ENCODE measurements at regions not wholly inside any gene's neighbourhood (a gene's known extent, or its start where the extent isn't known, plus 50 kb on each side); places are given as distances from the start of the nearest gene placed in this dataset.

DNA sequence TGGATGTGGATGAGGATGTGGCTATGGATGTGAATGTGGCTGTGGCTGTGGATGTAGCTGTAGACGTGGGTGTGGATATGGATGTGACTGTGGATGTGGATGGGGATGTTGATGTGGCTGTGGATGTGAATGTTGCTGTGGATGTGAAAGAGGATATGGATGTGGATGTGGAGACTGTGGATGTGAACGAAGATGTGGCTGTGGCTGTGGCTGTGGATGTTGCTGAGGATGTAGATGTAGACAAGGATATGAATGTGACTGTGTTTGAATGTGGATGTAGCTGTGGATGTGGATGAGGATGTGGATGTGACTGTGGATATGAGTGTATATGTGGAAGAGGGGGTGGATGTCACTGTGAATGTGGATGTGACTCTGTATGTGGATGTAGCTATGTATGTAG is 884.6 kb upstream of the CHAC2 start:
- Mint-ChIP-seq H3K27me3 (no peaks in the 10 kb centered on the region), H3K4me1 (ENCODE audit: low read depth) (no peaks in the 10 kb centered on the region), H3K4me3 (no peak overlapping the region), H3K9me3 (no peaks in the 10 kb centered on the region), H3K27ac (no peak overlapping the region), H3K36me3 (ENCODE audit: low read depth) (no peaks in the 10 kb centered on the region)
- intact Hi-C loops (cut with micrococcal nuclease): no loop called here

DNA sequence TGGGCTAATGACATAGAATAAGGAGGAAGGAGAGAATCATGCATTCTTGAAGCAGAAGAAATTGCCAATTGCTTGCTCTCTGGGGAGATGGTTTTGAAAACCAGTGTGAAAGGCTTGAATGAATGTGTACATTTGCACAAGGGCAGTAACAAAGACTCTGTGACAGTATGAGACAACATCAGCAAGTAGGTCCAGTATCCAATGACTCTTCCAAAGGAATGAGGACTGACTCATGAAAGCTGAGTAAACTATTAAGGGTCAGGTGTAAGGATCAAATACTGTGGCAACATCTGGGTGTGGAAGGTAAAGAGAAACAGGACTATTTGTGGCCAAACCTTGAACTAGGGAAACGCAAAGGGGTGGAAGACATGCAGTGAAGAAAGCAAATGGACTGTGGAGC is 886.0 kb upstream of the CHAC2 start:
- H3K9me3 Mint-ChIP-seq: no peaks in the 10 kb centered on the region
- no peaks in the 10 kb centered on the region for H3K4me1 Mint-ChIP-seq (ENCODE audit: low read depth)
- H3K36me3 Mint-ChIP-seq (ENCODE audit: low read depth): no peaks in the 10 kb centered on the region
- no peak overlapping the region for H3K4me3 Mint-ChIP-seq
- intact Hi-C loops (cut with micrococcal nuclease): no loop called here
- H3K27me3 Mint-ChIP-seq: no peaks in the 10 kb centered on the region
- H3K27ac Mint-ChIP-seq: no peak overlapping the region

DNA sequence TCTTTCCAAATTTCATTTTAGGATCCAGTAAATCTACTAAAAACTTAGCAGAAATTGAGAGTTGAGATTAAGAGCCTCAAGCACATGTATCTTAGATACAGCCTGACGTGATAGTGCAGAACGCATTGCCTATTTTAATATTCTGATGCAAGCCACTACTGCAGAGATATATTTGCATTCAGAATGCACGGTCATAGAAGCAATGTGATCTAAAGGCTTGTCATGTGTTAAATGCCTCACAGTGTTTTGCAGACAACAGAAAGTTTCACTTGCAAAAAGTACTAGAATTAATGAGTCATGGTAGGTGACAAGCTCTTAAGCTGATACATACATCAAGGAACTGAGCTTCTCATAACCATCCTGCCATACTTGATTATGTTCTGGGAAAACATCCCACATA is 886.7 kb upstream of the CHAC2 start:
- no peak overlapping the region for H3K27ac Mint-ChIP-seq
- H3K4me1 Mint-ChIP-seq (ENCODE audit: low read depth): no peaks in the 10 kb centered on the region
- no peak overlapping the region for H3K4me3 Mint-ChIP-seq
- H3K27me3 Mint-ChIP-seq: no peaks in the 10 kb centered on the region
- intact Hi-C loops (cut with micrococcal nuclease): no loop called here
- H3K36me3 Mint-ChIP-seq (ENCODE audit: low read depth): no peaks in the 10 kb centered on the region
- H3K9me3 Mint-ChIP-seq: no peaks in the 10 kb centered on the region

DNA sequence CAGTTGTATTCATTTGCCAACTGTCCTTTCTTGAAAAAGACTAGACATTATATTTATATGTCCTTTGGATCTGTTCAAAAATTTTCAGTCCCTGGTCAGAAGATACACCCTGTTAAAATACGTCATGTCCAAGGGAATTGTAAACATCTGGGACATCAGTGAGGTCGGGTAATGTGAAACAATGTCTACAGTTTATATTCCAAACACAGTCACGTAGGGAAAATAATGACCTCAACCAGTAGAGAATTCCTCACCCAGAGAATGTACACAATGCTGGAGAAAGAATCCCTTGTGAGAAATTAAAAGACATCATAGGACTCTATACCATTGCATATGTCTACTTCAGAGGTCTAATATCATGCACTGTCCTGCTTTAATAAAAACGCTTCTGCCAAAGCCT is 888.0 kb upstream of the CHAC2 start:
- Mint-ChIP-seq H3K4me3 (no peak overlapping the region), H3K27ac (no peak overlapping the region), H3K9me3 (no peaks in the 10 kb centered on the region), H3K27me3 (no peaks in the 10 kb centered on the region), H3K36me3 (ENCODE audit: low read depth) (no peaks in the 10 kb centered on the region), H3K4me1 (ENCODE audit: low read depth) (no peaks in the 10 kb centered on the region)
- intact Hi-C loops (cut with micrococcal nuclease): no loop called here

DNA sequence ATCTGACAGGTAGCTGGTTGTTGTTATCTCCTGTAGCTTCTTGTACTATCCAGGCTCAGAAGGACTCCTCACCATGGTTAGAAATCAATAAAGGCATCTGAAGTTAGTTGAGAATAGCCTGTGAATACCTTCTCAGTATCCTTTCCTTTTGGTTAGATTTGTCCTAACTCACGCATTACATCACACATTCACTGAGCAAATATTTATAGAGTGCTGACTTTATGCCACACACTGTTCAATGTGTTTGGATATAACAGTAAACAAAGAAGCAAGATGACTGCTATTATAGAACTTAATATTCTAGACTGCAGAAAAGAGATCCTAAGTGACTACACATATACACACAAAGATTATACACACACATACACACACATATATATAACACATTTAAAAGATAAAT is 889.9 kb upstream of the CHAC2 start:
- Mint-ChIP-seq H3K4me1 (ENCODE audit: low read depth) (no peaks in the 10 kb centered on the region), H3K27me3 (no peaks in the 10 kb centered on the region), H3K36me3 (ENCODE audit: low read depth) (no peaks in the 10 kb centered on the region), H3K27ac (no peak overlapping the region), H3K4me3 (no peak overlapping the region), H3K9me3 (no peaks in the 10 kb centered on the region)
- intact Hi-C loops (cut with micrococcal nuclease): no loop called here

DNA sequence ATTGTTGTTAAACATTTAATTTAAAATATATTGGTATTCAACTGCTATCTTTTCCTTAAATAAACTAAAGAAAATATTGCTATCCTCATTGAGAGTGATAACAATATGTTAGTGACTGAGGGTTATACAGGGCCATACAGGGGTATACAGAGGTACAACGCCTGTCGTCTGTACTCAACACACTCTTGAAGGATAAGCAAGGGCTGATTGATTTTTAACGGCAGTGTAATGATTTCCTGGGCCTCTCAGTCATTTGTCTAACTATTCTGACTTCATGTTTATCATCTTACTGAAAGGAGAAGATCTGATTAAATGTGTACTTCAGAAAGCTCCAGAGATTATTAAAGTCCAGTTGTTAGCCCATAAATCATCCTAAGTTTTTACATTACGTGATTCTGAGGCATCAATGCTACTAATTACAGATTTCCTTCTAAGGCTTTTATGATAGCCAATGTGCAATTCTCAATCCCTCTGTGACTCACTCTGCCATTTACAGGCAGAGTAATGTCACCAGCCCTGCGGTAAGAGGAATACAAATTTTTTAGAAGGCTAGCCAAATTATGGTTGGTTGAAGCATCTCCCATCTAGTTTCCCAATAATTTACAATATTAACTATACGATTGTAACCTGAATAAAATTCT is 893.0 kb upstream of the CHAC2 start:
- Mint-ChIP-seq H3K4me3 (no peak overlapping the region), H3K9me3 (peaks cover 9% of the 10 kb centered on the region), H3K27me3 (no peaks in the 10 kb centered on the region), H3K27ac (no peak overlapping the region), H3K4me1 (ENCODE audit: low read depth) (no peaks in the 10 kb centered on the region), H3K36me3 (ENCODE audit: low read depth) (no peaks in the 10 kb centered on the region)
- intact Hi-C loops (cut with micrococcal nuclease): no loop called here

DNA sequence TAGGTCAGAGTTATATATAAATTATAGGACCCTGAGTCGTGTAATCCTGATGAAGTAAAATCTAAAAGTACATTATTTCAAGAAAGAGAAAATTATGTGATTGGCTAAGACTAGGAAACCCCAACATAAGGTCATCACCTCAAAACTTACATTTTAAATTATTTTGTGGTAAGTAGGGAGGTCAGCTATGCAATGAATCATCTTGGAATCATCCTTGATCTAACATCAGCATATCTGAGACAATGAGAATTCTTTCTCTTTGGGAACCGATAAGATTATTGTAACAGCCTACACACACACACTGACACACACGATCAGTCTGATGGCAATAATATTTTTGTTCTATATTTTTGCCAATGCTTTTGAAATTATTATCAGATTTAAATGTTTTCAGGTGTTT is 904.8 kb upstream of the CHAC2 start:
- Mint-ChIP-seq H3K27me3 (no peaks in the 10 kb centered on the region), H3K36me3 (ENCODE audit: low read depth) (no peaks in the 10 kb centered on the region), H3K27ac (no peak overlapping the region), H3K4me1 (ENCODE audit: low read depth) (no peaks in the 10 kb centered on the region), H3K4me3 (no peak overlapping the region), H3K9me3 (no peaks in the 10 kb centered on the region)
- intact Hi-C loops (cut with micrococcal nuclease): no loop called here

DNA sequence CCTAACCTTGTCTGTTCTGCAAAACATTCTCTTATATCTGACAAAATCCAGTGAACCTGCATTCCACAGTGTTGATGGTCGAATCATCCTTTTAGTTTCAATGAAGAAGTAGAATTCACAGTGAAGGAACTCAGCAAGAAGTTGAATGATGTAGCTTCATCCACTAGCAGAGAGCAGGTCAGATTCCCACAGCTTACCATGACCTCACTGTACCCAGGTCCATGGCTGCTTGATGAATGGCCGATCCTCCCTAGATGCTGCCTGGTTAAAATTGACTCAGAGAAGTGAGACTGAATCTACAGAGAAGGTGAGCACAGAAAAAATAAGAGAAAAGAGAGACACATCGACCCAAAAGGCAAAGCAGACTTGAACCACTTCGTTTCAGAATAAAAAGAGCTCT is 906.0 kb upstream of the CHAC2 start:
- peaks cover 3% of the 10 kb centered on the region for H3K9me3 Mint-ChIP-seq
- H3K27me3 Mint-ChIP-seq: no peaks in the 10 kb centered on the region
- no peak overlapping the region for H3K27ac Mint-ChIP-seq
- no peaks in the 10 kb centered on the region for H3K4me1 Mint-ChIP-seq (ENCODE audit: low read depth)
- intact Hi-C loops (cut with micrococcal nuclease): no loop called here
- H3K4me3 Mint-ChIP-seq: no peak overlapping the region
- H3K36me3 Mint-ChIP-seq (ENCODE audit: low read depth): no peaks in the 10 kb centered on the region

DNA sequence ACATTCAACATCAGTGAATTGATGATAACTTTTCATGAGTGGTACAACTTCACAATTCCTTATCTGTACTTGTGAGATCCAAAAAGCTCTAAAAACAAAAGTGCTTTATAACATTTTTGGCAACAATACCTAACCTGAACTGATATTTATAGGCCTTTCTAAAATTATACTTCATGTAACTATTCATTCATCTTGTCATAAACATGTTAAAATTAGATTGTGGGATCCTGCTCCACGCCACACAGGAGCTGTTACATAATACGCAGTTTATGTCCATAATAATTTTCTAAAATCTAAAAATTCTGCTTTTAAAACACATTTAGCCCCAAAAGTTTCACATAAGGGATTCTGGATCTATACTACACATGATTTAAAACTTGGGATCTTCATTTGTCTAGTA is 908.5 kb upstream of the CHAC2 start:
- no peaks in the 10 kb centered on the region for H3K27me3 Mint-ChIP-seq
- no peaks in the 10 kb centered on the region for H3K4me1 Mint-ChIP-seq (ENCODE audit: low read depth)
- no peaks in the 10 kb centered on the region for H3K36me3 Mint-ChIP-seq (ENCODE audit: low read depth)
- intact Hi-C loops (cut with micrococcal nuclease): no loop called here
- H3K4me3 Mint-ChIP-seq: no peak overlapping the region
- H3K27ac Mint-ChIP-seq: no peak overlapping the region
- H3K9me3 Mint-ChIP-seq: peaks cover 14% of the 10 kb centered on the region

DNA sequence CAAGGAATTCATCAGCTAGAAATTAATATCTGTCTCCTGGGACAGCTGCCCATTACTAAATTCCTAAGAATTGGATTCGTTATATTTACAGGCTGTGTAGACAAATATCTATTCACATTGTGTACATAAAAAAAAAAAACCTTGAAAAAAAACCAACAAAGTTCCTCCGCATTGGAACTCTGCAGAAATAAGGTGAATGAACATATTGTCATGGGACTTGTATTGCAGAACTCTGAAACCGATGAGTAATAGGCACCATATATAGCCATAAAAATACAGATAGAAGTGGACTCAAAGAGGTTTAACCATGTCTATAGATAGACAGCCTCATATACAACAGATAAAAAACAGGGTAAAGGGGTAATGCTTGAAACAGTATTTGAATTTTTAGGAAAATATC is 909.9 kb upstream of the CHAC2 start:
- intact Hi-C loops (cut with micrococcal nuclease): no loop called here
- no peak overlapping the region for H3K27ac Mint-ChIP-seq
- peaks cover 19% of the 10 kb centered on the region for H3K9me3 Mint-ChIP-seq
- H3K36me3 Mint-ChIP-seq (ENCODE audit: low read depth): no peaks in the 10 kb centered on the region
- no peaks in the 10 kb centered on the region for H3K27me3 Mint-ChIP-seq
- no peaks in the 10 kb centered on the region for H3K4me1 Mint-ChIP-seq (ENCODE audit: low read depth)
- no peak overlapping the region for H3K4me3 Mint-ChIP-seq

DNA sequence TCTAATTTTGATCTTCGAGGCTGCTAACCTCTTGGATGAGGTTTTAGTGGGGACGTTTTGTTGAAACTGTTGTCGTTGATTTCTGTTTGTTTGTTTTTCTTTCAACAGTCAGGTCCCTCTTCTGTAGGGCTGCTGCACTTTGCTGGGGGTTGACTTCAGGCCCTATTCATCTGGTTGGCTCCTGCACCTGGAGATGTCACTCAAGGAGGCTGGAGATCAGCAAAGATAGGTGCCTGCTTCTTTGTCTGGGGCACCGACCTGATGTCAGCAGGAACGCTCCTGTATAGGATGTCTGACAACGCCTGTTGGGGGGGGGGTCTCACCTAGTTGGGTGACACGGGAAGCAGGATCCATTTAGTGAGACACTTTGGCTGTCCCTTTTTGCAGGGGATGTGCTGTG is 915.6 kb upstream of the CHAC2 start:
- intact Hi-C loops (cut with micrococcal nuclease): no loop called here
- Mint-ChIP-seq H3K36me3 (ENCODE audit: low read depth) (no peaks in the 10 kb centered on the region), H3K4me3 (no peak overlapping the region), H3K27me3 (no peaks in the 10 kb centered on the region), H3K4me1 (ENCODE audit: low read depth) (no peaks in the 10 kb centered on the region), H3K9me3 (peaks cover 62% of the 10 kb centered on the region), H3K27ac (no peak overlapping the region)

DNA sequence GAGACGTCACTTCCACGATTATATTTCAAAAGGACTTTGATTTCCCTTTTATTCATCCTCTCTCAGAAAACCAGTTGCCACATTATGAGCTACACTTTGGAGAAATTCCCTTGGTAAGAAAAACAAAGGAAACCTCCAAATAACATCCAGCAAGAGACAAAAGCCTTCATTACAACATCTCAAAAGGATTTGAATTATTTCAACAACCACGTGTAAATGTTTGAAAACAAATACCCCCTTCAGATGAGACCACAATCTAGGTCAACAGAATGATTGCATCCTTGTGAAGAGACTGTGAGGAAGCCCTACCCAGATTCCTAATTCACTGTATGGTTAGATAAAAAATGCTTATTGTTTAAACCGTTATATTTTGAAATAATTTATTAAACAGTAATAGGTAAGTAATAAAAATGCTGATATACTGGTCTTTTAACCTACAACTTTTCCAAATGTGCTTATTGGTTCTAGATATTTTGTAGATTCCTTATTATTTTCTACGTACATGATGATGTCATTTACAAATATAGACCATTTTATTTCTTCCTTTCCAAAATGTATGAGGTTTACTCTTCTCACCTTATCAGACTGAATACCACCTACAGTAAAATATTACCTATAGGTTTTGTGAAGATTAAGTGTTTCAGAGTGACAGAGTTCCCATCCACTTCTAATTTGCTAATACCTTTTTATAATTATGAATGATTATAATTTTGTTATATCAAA is 922.7 kb upstream of the CHAC2 start:
- peaks cover 18% of the 10 kb centered on the region for H3K9me3 Mint-ChIP-seq
- H3K36me3 Mint-ChIP-seq (ENCODE audit: low read depth): no peaks in the 10 kb centered on the region
- intact Hi-C loops (cut with micrococcal nuclease): no loop called here
- H3K4me3 Mint-ChIP-seq: no peak overlapping the region
- H3K27ac Mint-ChIP-seq: no peak overlapping the region
- H3K4me1 Mint-ChIP-seq (ENCODE audit: low read depth): no peaks in the 10 kb centered on the region
- H3K27me3 Mint-ChIP-seq: no peaks in the 10 kb centered on the region

DNA sequence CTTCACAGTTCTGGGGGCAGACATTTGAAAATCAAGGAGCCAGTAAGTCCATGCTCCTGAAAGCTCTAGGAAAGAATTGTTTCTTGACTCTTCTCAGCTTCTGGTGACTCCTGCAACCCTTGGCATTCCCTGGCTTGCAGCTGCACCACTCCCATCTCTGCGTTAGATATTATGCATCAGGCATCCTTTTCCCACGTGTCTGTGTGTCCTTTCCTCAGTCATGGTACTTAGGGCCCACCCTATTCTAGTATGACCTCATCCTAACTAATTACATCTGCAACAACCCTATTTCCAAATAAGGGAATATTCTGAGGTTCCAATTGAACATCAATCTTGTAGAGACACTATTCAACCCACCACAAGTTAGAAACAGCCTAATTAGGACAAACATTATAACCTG is 931.7 kb upstream of the CHAC2 start:
- no peak overlapping the region for H3K4me3 Mint-ChIP-seq
- intact Hi-C loops (cut with micrococcal nuclease): no loop called here
- no peaks in the 10 kb centered on the region for H3K27me3 Mint-ChIP-seq
- H3K27ac Mint-ChIP-seq: no peak overlapping the region
- H3K9me3 Mint-ChIP-seq: peaks cover 10% of the 10 kb centered on the region
- H3K36me3 Mint-ChIP-seq (ENCODE audit: low read depth): no peaks in the 10 kb centered on the region
- H3K4me1 Mint-ChIP-seq (ENCODE audit: low read depth): no peaks in the 10 kb centered on the region

DNA sequence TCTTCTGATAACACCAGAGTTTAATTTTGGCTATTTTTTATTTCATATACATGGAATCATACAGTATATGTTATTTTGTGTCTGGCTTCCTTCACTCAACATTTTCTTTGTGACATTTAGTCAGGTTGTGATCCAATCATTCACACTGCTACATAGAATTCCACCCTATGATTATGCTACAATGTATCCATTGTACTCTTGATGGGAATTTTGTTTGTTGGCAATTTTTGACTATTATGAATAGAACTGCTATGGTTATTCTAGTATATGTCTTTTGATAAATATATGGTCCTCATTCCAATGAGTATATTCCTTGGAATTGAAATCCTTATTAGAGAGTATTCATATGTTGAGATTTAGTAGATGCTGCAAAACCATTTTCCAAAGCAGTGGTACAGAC is 936.4 kb upstream of the CHAC2 start:
- Mint-ChIP-seq H3K9me3 (peaks cover 10% of the 10 kb centered on the region), H3K27me3 (no peaks in the 10 kb centered on the region), H3K36me3 (ENCODE audit: low read depth) (no peaks in the 10 kb centered on the region), H3K4me1 (ENCODE audit: low read depth) (no peaks in the 10 kb centered on the region), H3K4me3 (no peak overlapping the region), H3K27ac (no peak overlapping the region)
- intact Hi-C loops (cut with micrococcal nuclease): no loop called here

DNA sequence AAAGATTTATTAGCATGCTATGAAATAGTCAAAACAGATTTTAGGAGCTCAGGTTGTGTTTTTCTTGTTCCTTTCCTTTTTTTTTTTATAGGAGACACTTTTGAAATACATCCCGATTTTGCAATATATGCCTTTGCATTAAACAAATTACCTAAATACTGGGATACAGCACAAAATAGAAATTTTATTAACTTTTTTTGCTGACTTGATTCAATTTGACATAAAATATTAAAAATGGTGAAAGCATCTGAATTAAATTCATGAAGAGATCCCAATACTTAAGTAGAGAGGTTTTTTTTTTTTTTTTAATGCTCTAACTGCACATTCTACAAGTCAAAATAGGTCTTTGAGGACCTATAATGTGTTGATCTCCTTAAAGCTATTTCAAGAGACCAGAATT is 939.5 kb upstream of the CHAC2 start:
- Mint-ChIP-seq H3K27me3 (no peaks in the 10 kb centered on the region), H3K4me3 (no peak overlapping the region), H3K4me1 (ENCODE audit: low read depth) (no peaks in the 10 kb centered on the region), H3K9me3 (peaks cover 12% of the 10 kb centered on the region), H3K27ac (no peak overlapping the region), H3K36me3 (ENCODE audit: low read depth) (no peaks in the 10 kb centered on the region)
- intact Hi-C loops (cut with micrococcal nuclease): no loop called here
